NCI-H146 treated with DMSO at 0.1 percent for 48 hours (cell line): ENCODE measurements at regions not wholly inside any gene's neighbourhood (a gene's known extent, or its start where the extent isn't known, plus 50 kb on each side); places are given as distances from the start of the nearest gene placed in this dataset.

Source experiments
- DNase-seq: peaks from one replicate; lab custom pipeline; 2025; ENCODE audit not compliant: unreplicated experiment; lab: John Stamatoyannopoulos, UW

DNA sequence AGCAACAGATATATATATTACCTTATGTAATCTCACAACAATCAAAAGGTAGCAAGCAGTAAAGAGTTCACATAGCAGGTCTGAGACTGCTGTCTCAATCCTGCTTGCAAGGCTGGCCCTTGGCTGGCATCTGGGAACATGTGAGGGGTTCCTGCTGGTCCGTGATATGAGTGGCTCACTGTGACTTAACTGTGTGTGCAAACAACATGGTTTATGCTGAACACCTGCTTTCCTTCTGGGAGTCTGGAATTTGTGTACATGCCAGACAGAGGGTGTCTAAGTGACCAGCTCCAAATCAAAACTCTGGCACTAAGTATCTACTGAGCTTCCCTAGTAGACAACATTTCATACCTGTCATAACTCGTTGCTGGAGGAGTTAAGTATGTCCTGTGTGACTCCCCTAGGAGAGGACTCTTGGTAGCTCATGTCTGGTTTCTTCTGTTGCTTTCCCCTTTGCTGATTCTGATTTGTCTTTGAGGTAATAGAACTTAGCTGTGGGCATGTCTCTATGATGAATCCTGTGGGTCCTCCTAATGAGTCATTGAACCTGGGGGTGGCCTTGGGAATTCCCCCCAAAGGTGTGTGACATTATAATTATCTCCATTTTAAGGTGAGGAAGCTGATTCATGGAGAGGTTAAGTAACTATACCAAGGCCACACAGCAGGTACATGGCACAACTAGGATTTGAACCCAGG, 131.6 kb upstream of the NEDD9 start:
- DNase-seq = no peak

- no peak for DNase-seq
Observed at GRCh38 chr6:11362564-11362963, 130.1 kb upstream of the NEDD9 start.

DNA sequence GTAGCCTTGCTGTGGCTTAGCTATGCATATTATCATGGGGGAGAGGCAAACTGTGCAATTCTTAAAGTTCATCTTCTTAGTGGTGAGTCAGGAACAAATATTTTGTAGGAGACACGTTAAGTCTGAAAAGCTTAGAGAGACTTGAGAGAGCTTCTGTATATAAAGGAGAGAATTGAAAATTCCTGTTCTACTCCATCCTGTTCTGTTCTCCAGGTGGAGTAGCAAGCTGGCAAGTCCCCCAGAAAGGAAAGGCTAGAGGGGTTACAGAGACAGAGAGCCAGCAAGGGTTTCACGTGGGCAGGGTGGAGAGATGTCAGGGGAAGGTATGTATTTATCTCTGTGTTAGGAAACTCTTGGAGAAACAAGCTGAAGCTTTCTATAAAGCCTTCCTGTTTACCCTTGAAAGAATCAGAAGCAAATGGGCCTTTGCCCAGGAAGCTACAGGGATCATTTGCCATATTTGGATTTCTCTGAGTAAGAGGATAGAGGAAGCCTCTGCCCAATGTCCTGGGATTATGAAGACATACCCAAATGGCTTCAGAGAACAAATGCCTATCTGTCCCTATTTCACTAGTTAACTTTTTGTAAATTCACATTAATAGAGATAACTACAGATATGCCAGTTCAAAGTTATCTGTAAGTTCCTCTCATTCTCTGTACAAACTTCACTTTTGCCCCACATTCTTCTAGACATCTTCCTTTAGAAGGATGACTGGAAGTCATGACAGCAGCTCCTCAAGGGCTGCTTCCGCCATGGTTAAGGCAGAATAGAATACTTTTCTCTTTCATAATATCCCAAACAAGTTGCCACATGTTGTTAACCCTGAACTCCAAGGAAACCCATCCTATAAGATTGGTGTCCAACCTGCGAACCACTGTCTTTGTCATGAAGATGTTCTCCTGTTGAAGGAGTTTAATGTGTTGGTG, 126.7 kb upstream of the NEDD9 start:
- DNase-seq = no peak

DNA sequence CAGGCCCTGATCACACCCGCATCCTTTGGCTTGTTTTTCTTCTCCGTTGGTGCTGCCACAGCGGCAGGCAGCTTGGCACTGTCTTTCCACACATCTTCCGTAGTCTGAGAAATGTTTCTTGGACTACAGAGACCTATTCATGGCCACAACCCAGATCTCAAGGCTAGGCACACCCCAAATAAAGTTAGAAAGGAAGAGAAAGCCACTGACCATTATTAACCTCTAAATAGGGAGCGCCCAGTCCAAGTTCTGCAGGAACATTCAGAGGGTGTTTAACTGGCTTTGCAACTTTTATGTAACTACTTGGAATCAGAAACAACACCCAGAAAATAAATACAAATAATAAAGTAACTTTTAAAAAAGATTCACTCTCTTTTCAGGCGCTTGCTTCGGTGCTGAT, 124.8 kb upstream of the NEDD9 start:
- DNase-seq = no peak

DNA sequence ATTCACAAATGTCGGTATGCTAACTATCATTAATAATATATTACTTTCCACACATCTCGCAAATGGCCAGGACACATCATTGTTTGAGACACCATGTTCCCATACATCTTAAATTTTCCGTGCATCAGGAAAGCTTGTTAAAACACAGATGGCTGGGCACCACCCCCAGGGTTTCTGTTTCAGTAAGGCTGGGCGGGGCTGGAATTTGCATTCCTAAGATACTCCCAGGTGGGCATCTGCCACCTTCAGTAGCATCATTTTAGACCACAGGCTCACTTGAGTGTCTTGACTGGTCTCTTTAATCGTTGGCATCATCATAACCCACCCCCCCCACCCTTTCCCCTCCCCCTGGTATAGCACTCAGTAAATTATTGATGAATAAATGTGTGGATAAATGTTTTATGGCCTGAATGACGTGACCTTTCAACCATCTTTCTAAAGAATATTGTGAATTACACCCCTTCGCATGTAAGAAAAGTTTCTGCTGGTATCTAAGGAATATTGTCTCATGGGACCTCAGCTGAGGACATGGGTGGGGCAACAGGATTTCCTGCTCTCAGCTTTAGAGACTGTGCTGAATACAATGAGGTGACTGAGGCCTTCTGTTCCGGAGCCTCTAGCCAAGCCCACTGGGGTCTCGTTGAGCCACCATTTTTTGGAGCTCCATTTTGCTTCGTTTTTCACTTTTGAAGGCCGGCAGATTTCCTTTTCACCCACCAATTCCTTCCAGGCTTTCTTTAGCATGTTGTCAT, 124.1 kb upstream of the NEDD9 start:
- DNase-seq = no peak

- no peak for DNase-seq
Observed at GRCh38 chr6:11353921-11354389, 121.5 kb upstream of the NEDD9 start.

DNA sequence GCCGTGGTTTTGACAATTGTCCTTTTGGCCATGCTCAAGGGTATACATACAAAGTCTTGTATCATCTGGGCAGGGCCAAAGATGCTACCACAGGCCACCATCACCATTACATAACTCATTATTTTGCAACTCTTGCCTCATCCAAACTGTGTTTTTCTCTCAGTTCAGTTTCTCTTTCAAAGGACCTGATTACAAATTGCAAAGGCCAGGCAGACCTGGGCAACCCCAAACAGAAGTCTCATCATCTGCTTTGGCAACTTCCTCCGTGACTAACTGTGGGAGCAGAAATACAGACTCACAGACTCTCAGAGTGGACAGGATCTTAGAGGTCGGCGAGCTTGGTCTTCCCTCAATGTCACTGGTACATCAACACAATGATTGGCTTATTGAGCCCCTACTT, 117.8 kb upstream of the NEDD9 start:
- DNase-seq = no peak

DNA sequence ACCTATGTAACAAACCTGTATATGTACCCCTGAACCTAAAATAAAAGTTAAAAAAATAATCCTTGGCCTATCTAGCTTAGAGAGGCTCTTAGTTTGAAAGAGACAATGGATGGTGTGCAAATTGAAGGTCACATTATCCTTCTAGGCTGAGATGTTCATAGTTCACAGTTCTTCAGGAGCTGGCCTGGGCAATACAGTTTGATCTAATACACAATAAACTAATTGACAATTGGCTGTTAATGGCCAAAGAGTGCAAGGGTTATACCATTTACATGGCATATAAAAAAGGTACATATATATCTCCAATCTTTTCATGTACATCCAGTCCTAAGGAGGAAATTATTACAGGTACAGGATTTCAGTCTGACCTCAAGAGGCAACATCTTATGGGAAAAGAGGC, 117.4 kb upstream of the NEDD9 start:
- DNase-seq = no peak

DNA sequence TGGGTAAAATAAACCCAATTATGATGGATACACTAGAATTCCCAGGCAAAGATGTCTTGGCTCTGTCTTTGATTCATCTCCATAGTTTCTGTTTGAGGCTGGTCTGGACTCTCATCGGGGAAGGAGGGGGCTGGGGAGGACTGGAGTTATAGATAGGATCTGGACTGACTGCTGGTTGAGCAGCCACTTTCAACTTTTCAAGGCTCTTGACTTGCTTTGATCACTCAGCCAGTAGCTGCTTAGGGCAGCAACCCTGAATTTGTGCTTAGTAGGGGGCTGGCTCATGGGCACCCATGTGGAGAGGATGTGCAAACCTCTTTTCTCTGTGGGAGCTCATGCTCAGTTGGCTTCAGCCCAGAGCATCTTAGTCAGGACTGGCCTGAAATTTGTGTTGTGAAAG, 114.0 kb upstream of the NEDD9 start:
- DNase-seq = no peak

DNA sequence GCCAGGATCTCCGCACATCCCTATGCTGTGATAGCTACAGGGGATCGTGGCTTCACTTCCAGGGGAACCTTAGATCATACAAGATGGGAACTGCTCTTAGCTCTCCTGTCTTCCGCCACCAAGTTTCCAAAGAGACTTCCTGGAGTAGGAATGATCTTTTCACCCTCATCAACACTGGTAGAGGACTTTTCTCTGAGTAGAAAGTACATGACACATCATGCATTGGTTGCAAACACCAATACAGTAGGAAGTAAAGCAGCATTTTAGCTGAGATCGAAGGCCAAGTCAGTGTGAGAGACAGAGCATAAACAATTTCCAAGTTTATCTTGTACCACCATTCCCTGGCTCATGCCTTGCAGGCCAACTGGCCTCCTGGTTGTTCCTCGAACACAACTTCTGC, 113.1 kb upstream of the NEDD9 start:
- no peak for DNase-seq

- DNase-seq = no peak
Observed at GRCh38 chr6:11343963-11344723, 111.7 kb upstream of the NEDD9 start.

DNA sequence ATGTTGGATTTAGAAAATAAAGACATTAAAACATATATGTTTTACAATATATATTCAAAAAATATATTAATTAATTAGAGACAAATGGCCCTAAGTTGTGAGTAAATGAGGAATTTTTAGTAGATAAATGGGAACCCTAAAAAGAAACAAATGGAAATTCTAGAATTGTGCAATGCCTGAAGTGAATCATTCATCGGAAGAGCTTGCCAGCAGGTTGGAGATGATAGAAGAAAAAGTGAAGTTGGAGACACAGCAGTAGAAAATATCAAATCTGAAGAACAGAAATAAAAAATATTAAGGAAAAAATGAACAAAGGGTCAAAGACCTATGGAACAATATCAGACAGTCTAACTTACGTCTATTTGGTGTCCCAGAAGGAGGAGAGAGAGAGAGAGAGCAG, 109.4 kb upstream of the NEDD9 start:
- DNase-seq = no peak

GRCh38 chr6:11341303-11341702, 108.8 kb upstream of the NEDD9 start:
- no peak for DNase-seq

DNA sequence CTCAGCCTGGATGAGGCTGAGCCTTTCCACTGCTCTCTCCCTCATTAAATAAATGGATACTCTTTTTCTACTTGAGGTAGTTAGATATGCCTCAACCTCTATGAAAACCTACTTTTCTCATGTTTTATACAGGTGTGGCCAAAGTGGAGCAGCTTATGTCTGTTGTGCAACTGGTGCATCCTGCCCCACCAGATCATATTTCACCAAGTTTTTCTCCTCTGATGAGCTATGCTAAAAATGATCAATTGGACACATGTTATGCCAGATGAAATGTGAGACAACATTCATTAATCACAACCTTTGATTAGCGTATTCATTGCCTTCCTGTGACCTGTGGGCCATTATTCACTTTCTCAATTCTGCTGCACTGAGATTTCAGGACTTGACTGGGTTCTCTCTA, 106.9 kb upstream of the NEDD9 start:
- no peak for DNase-seq

DNA sequence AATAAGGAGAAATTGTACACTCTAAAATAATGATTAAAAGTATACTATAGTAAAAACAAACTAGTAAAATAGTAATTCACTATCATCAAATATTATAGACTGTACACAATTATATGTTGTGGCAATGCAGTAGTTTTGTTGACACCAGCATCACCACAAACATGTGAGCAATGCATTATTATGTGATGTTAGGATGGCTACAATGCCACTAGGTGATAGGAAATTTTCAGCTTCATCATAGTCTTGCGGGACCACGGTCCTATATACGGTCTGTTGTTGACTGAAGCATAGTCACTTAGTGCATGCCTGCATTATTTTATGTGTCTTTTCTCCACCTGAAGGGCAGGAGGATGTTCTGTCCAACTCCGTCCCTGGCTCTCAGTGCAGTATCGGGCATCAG, 104.8 kb upstream of the NEDD9 start:
- no peak for DNase-seq

DNA sequence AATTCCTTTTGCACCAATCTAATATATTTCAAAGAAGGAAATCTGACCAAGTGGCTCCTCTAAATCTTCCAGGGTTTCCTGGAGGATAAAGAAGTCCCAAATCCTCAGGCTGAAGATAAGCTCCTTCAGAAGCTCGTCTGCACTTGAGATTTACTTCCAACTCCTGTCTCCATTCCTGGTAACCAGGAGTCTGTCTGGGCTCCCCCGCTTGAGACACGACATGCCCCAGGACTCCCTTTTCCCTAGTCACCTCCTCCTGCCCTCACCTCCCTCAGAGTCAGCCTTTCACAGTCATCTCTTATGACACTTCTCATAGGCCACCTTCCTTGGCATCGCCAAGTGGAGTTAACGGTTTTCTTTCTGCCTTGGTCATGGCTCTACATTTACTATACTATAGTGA, 103.4 kb upstream of the NEDD9 start:
- DNase-seq = no peak

DNA sequence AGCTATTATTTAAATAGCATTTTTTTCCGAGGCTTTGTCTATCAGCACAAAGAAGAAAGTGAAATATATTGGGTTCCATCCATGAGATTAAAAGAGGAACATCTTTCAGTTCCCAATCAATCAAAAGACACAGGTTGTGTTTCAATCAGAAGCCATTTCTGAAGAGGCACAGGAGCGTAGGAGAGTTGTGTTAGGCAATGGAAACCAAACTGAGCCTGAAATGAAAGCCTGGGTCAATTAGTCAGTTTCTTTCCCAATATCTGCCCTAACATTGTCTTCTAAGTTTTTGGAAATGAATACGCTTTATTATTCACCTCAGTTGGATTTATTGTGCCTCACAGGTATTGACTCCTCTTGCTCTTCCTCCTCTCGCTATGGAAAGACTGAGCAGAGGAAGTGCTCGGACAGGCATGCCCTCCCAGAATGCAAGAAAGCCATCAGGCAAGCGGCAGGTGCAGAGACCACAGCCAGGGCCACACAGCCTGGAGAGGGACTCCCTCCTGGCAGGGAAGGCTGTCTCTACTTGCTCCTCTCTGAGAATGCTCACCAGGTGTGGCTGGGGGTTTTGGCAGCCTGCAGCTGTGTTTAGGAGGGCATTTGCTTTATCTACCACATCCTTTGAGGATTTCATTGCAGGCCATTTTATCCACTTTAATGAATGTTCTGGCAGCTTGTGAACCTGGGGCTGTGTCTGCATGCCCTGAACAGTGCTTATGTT, 100.8 kb upstream of the NEDD9 start:
- DNase-seq = no peak

DNA sequence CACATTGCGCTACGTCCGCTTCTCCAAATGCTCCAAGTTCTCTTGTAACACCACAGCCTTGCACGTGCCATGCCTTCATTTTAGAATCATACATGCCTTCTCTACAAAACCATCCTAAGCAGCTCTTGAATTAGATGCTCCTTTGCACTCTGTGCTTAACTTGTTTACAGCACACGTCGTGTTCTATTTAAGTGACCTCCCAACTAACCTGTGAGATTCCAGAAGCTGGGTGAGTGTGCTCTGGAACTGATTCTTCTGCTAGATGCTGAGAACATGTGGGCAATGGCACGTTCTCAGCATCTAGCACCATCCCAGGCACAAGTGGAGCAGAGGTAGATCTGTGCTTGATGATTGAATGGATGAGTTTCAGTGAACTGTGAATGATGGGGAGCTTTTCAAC, 100.0 kb upstream of the NEDD9 start:
- no peak for DNase-seq

DNA sequence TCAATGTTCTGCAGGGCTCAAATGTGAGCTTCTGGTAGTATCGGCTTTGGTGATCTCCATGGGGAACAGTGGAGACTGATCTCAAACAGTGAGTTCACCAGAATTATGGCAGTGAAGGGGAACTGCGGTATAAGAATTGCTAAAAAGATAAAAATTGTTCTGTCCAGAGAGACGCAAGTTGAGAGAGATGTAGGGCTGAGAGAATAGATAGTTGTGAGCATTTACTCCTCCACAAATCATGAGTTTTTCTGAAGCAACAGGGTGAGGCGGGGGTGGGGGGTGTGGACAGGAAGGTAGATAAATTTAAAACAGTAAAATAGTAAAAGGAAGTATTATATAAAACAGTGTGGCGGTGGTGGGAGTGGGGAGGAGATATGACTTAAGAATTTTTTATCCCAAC, 98.6 kb upstream of the NEDD9 start:
- no peak for DNase-seq

- DNase-seq = no peak
Observed at GRCh38 chr6:11330413-11330760, 97.9 kb upstream of the NEDD9 start.
